ENCODE measurements at regions not wholly inside any gene's neighbourhood (a gene's known extent, or its start where the extent isn't known, plus 50 kb on each side); places are given as distances from the start of the nearest gene placed in this dataset.
"Not testable (repeated sequence)": the region's sequence is repeated elsewhere in the genome, so short reads cannot be mapped to it uniquely, and the experiment has no call there.

DNA sequence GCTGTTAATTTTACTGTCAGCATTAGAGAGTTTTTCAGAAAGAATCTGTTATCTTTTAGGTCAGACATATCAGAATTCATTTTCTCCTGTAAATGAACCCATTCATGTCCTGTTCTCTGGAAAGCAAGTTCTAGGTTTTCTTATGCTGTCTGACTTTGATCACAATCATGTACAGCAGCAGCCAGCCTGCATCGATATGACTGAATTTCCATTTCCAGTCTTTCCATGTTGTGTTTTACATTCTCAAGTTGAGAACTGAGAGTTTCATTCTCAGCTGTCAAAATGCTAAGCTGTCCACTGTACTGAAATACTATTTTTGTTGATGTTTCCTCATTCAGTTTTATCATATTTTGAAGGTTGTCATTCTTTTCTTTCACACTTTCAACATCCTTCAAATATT, 103.3 kb upstream of the VOPP1 start:
- TF ChIP-seq, protein P1, sequence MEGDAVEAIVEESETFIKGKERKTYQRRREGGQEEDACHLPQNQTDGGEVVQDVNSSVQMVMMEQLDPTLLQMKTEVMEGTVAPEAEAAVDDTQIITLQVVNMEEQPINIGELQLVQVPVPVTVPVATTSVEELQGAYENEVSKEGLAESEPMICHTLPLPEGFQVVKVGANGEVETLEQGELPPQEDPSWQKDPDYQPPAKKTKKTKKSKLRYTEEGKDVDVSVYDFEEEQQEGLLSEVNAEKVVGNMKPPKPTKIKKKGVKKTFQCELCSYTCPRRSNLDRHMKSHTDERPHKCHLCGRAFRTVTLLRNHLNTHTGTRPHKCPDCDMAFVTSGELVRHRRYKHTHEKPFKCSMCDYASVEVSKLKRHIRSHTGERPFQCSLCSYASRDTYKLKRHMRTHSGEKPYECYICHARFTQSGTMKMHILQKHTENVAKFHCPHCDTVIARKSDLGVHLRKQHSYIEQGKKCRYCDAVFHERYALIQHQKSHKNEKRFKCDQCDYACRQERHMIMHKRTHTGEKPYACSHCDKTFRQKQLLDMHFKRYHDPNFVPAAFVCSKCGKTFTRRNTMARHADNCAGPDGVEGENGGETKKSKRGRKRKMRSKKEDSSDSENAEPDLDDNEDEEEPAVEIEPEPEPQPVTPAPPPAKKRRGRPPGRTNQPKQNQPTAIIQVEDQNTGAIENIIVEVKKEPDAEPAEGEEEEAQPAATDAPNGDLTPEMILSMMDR (IDR thresholded peaks at IDR 0.05; ENCODE audit: low read depth, low read length) = not testable (repeated sequence)
- not testable (repeated sequence) for TF ChIP-seq EZH2phosphoT487 (IDR thresholded peaks at IDR 0.05; ENCODE audit: low read depth)
